RKO (cell line): ENCODE measurements at regions not wholly inside any gene's neighbourhood (a gene's known extent, or its start where the extent isn't known, plus 50 kb on each side); places are given as distances from the start of the nearest gene placed in this dataset.

ENCODE experiments used
- DNase-seq: peaks from one replicate; pipeline ENCODE4 v3.0.0-alpha.2; 2016; ENCODE audit warnings: low spot score

GRCh38 chr7:85890244-85890811 is 703.5 kb upstream of the SEMA3D start:
- peak; percentile 74 for DNase-seq

GRCh38 chr7:85887133-85887532 is 700.3 kb upstream of the SEMA3D start:
- no peak for DNase-seq

GRCh38 chr7:85882335-85882734 is 695.5 kb upstream of the SEMA3D start:
- DNase-seq, result no peak

GRCh38 chr7:85875398-85875797 is 688.5 kb upstream of the SEMA3D start:
- no peak for DNase-seq

- DNase-seq, result no peak
Observed at GRCh38 chr7:85866540-85866939, 679.7 kb upstream of the SEMA3D start.

- DNase-seq, result peak; percentile 69
Observed at GRCh38 chr7:85851571-85852193, 664.8 kb upstream of the SEMA3D start.

- DNase-seq, result no peak
Observed at GRCh38 chr7:85850381-85850780, 663.5 kb upstream of the SEMA3D start.

GRCh38 chr7:85840554-85840953 is 653.7 kb upstream of the SEMA3D start:
- no peak for DNase-seq

- DNase-seq, result no peak
Observed at GRCh38 chr7:85833066-85833465, 646.2 kb upstream of the SEMA3D start.

GRCh38 chr7:85830982-85831381 is 644.1 kb upstream of the SEMA3D start:
- no peak for DNase-seq

- DNase-seq, result peak; percentile 32
Observed at GRCh38 chr7:85829817-85830432, 643.1 kb upstream of the SEMA3D start.

- DNase-seq, result no peak
Observed at GRCh38 chr7:85829176-85829575, 642.3 kb upstream of the SEMA3D start.

GRCh38 chr7:85828614-85829013 is 641.8 kb upstream of the SEMA3D start:
- DNase-seq, result no peak

- no peak for DNase-seq
Observed at GRCh38 chr7:85823396-85824080, 636.7 kb upstream of the SEMA3D start.

- no peak for DNase-seq
Observed at GRCh38 chr7:85821926-85822325, 635.1 kb upstream of the SEMA3D start.

GRCh38 chr7:85820702-85821443 is 634.0 kb upstream of the SEMA3D start:
- DNase-seq, result no peak

- DNase-seq, result no peak
Observed at GRCh38 chr7:85815526-85815925, 628.7 kb upstream of the SEMA3D start.

GRCh38 chr7:85806321-85806720 is 619.5 kb upstream of the SEMA3D start:
- no peak for DNase-seq

GRCh38 chr7:85805656-85806055 is 618.8 kb upstream of the SEMA3D start:
- DNase-seq, result no peak

GRCh38 chr7:85805249-85805648 is 618.4 kb upstream of the SEMA3D start:
- DNase-seq, result no peak

- no peak for DNase-seq
Observed at GRCh38 chr7:85802211-85802610, 615.4 kb upstream of the SEMA3D start.

GRCh38 chr7:85796956-85797355 is 610.1 kb upstream of the SEMA3D start:
- no peak for DNase-seq
